HG03457 (cell line): ENCODE measurements at regions not wholly inside any gene's neighbourhood (a gene's known extent, or its start where the extent isn't known, plus 50 kb on each side); places are given as distances from the start of the nearest gene placed in this dataset.
"Not testable (repeated sequence)": the region's sequence is repeated elsewhere in the genome, so short reads cannot be mapped to it uniquely, and the experiment has no call there.

Experiments
- ATAC-seq: cut with Tn5 transposase; IDR thresholded peaks from one replicate; pipeline ENCODE4 v1.9.1; 2021; ENCODE audit warnings: moderate number of reproducible peaks; ENCODE audit not compliant: unreplicated experiment

DNA sequence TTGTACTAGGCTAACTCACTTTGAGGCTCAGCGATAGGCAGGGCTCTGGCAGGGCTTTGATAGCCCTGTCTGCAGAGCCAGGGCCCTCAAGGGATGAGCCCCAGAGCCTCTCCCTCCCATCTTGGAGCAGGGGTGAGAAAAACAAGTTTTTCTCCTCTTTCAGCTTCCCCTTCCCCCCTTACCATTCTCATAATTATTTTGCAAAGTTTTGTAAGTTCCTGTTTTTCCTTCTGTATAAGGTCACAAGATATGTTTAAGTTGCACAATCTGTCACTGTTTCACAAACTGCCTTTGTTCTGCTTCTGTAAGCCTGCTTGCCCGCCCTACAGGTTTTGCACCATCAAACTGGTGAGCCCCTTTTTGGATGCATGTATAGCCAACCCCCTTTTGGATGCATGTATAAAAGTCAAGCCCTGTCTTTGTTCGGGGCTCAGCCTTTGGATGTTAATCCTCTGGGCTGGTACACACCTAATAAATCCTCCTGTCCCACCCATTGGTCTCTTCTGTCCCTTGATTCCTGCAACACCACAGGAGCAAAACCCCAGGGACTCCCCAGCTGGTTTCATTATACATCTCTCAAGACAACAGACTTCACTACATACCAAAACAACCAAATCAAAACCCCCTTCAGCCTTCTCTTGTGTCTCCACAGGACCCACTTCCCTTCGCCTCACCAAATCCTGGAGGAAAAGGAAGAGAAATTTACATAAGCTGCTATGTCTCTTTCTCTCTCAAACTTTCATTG lies 52.5 kb upstream of the RESF1 start:
- ATAC-seq = no peak

DNA sequence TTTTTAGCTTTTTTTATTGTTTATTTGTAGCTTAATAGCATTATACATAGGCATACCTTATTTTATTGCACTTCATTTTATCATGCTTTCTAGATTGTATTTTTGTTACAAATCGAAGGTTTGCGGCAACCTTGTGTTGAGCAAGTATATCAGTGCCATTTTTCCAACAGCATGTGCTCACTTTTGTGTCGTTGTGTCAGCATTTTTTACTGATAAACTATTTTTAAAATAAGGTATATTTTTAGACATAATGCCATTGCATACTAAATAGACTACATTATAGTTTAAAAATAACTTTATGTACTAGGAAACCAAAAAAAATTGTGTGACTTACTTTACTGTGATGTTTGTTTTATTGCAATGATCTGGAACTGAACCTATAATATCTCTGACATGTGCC lies 56.2 kb upstream of the RESF1 start:
- ATAC-seq = no peak

DNA sequence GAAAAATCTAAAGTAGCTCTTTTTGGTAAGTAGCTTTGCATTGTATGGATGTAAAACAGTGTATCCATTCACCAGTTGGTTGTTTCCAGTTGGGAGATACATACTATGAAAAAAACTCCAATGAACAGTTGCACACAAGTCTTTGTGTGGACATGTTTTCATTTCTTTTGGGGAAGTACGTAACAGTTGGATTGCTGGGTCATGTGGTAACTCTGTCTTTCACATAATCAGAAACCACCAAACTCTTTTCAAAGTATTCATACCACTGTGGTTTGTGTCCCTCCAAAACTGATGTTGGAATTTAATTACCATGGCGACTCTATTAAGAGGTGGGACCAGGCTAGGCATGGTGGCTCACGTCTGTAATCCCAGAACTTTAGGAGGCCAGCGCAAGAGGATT lies 58.9 kb upstream of the RESF1 start:
- no peak for ATAC-seq

DNA sequence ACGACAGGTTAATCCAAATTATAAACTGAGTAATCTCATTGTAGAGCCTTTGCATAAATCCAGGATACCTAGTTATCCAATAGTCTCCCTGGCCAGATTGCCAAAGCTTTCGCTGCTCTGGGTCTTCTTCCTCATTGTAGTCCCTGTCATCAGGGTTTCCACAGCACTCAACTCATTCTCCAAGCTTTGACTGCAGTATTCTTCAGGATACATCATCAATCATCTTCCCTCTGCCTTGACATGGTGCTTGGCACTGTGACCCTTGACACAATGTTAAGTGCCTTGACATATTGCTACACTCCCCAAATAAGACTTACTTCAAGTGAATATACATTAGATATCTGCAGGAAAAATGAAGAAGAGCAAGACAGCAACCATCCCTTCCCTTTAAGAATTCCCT lies 60.1 kb upstream of the RESF1 start:
- no peak for ATAC-seq

DNA sequence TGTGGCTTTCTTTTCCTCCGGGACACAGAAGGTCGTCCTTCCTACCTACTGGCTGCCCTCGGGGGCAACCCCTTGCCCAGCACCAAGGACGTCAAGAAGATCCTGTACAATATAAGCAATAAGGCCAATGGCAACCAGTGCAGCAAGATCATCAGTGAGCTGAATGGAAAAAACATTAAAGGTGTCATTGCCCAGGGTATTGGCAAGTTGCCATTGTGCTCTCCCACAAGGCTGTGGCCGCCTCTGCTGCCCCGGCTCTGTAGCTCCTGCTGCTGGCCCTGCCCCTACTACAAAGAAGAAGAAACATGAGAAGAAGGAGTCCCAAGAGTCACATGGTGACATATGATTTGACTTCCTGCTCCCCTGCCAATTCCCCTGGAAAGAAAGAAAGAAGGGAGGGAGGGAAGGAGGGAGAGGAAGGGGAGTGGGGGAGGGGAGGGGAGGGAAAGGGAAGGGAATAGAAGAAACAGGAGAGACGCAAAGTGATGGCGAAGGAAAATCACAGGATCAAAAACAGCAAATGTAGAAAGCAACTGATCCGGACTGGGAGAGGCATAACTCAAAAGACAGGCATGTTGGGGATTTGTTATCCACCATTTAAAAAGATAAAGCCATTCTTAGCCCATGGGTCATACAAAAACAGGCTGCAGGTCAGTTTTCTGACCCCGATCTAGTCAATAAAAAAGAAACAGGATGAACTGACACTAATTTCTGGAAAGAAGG lies 61.3 kb upstream of the RESF1 start:
- no peak for ATAC-seq

DNA sequence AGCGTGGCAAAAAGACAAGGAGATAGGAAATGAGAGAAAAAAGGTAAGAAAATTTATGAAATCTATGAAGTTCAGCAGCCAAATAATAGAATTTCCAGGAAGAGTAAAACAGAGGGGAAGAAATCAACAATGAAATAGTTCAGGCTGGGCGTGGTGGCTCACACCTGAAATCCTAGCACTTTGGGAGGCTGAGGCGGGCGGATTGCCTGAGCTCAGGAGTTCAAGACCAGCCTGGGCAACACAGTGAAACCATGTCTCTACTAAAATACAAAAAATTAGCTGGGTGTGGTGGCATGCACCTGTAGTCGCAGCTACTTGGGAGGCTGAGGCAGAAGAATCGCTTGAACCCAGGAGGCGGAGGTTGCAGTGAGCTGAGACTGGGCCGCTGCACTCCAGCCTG lies 62.1 kb upstream of the RESF1 start:
- ATAC-seq = not testable (repeated sequence)

DNA sequence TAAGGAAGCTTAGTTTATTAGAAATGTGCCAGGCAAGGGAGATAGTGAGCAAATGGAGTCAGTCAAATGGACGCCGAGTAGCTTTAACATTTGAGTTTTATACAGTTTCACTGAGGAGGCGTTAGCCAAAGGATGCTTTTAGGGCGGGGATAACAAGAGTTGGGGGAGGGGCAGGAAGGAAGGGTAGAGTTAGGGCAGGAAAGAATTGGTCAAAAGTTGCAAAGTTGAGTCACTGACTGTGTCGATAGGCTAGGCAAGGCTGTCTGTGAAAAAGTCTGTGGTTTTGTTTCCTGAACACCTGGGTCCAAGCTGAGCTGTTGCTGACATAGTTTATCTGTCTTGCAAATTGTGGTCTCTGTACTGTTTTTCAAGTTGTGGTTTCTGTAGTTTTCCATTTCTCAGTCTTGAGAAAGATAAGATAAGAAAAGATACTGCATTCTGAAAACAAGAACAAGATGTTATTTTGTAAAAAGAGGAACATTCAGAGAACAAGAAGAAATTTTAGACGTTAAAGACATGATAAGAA lies 62.6 kb upstream of the RESF1 start:
- peak; percentile 95 for ATAC-seq

DNA sequence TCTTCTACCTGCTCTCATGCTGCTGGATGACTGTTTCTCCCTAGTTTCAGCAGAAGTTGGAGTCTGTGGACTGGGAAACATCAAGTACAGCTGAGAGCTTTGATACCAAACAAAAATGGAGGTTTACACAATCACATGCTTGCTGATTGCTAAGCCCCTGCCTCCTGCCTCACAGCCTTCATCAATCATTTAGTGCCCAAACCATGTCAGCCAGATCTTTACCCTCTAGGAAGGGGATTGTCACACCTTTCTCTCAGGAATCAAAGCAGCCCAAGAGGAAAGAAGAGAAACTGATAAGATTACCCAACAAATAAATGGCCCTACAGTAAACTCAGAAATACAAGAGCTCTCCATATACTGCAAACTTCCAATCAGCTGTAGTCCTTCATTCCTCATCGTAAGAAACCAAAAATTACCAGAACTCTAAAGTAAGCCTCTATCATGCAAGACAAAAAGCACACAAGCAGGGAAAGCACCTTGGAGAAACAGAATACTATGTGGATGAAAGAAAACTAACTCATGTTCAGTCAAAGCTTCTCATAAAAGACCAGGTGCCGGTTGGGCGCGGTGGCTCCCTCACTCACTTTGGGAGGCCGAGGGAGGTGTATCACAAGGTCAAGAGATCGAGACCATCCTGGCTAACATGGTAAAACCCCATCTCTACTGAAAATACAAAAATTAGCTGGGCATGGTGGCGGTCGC lies 63.6 kb upstream of the RESF1 start:
- ATAC-seq = no peak

DNA sequence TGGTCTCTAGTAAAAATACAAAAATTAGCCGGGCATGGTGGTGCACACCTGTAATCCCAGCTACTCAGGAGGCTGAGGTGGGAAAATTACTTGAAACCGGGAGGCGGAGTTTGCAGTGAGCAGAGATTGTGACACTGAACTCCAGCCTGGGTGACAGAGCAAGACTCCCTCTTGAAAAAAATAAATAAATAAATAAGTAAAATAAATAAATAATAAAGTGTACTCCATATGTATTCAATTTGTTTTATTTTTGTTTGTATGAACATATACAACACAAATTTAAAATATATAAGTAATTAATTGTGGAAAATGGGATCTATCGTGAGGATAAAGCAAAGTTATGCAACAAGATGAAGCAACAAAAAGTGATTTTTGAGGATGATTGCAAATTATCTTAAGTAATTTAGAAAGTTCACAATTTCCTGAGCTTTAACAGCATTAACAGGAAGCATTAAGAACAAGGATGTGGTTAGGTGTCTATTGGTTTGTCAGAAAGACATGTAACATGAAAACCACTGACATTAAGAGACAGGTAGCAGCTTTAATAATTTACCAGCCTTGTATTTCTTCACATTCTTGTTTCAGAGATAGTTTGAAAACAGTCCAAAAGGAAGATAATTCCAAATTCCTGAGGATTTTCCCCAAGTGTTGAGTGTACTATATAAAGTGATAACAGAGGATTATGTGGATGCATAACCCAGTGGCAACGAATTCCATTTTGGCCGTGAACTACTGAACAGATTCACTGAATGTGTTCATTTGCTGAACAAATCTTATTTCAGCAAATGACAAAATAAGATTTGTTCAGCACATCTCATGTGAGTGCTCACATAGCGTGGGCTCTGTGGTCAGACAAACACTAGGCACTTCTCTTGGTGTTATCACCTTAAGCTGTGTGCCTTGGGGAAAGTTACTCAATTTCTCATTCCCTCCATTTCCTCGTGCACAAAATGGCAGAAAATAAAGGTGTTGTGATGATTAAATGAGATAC lies 68.6 kb upstream of the RESF1 start:
- ATAC-seq = peak; percentile 48

DNA sequence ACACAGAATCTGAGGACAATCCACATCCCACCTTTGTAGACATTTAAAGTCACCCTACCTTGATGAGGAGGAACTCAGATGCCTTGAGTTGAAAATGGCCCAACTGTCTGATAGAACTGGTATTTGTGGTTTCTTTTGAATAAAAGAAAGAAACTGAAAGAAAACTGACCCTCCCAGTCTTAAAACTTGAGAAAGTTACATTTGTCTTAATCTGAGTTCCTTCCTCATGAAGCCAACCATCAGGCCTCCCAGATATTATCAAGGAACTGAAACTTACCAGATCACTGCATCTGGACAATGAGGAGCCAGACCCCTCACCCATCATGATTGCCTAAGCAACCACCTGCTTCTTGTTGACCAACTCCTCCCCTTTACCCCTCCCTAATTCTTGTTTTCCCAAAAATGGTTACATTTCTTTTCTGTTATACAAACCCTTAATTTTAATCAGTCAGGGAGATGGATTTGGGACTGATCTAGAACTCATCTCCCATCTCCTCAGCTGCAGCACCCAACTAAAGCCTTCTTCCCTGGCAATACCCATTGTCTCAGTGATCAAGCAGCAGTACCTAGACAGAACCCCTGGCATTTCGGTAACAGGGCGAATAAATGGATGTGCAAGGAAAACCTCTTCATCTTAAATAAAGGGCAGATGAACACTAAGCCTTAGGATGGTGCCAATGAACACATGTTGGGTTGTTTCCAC lies 72.0 kb upstream of the RESF1 start:
- ATAC-seq = no peak

DNA sequence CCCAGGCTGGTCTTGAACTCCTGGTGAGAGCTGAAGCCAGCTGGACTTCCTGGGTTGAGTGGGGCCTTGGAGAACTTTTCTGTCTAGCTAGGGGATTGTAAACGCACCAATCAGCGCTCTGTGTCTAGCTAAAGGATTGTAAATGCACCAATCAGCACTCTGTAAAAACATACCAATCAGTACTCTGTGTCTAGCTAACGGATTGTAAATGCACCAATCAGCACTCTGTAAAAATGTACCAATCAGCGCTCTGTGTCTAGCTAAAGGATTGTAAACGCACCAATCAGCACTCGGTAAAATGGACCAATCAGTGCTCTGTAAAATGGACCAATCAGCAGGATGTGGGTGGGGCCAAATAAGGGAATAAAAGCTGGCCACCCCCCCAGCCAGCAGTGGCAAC lies 76.5 kb upstream of the RESF1 start:
- not testable (repeated sequence) for ATAC-seq

DNA sequence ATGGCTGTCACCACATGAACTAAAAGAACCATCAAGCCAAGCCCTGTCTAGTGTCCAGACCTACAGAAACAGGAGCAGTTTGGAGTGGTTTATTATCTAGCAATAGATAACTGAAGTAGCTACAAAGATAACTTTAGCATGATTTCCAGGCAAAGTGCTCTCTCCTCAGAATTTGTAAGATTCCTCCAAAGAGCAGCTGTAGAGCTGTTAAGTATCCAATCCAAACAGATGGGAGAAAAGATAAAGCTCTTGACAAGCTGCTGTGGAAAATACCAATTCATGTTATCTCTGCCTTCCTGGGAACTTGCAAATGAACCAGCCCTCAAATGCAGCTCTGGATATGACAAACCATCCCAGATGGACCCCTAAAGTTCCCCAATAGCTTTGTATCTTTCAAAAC lies 78.9 kb upstream of the RESF1 start:
- no peak for ATAC-seq

DNA sequence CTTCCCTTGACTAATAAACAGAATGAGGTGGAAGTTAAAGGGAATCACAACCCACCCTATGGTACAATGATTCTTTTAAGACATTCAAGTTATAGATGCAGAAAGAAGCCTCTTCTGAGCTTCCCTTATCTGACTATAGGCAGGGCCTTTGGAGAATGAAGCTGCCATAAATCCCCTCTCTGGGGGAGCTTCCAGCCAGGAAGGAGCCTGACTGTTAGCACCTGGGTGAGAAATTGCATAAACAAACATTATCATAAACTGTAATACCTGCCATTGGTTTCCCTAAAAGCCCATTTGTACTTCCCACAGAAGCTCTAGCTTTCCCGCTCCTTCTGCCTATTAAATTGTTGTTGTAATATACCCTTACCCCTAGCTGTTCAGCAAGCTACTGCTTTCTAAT lies 81.3 kb upstream of the RESF1 start:
- no peak for ATAC-seq

DNA sequence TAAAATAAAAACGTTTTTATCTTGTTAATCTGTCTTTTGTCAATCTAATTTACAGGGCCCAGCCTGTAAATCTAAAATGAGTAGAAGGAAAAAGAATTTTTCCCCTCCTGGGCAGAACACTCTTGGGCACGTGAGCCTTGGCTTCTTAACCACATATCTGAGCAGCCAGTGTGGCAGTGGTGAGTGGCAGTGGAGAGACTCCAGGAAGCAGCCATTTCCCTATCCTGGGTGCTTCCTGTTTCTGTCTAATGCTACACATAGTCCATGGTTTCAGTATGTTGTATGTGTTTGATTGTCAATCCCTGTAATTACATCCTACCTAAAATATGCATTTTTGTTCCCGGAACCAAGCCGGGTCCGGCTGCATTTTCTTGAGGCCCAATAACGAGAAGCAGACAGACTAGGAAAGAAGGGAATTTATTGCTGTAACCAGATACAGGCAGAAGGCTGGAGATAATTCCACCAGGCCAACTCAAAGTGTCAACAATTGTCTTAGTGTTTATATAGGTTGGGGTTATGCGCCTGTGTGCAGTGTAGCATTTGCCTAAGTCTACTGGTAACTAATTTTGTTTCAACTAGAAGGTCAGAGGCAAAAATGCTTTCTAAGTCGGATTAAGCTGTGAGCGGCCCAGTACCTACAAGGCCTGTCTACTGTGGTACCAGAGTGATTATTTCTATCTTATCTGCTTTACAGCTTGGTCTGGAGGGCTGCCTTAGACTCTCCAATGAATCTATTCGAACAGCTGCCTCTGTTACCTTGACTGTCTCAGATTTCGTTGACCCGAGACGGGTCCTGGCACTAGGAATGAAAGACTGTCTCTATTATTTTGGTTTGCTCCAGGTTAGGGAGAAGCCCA lies 82.4 kb upstream of the RESF1 start:
- no peak for ATAC-seq

DNA sequence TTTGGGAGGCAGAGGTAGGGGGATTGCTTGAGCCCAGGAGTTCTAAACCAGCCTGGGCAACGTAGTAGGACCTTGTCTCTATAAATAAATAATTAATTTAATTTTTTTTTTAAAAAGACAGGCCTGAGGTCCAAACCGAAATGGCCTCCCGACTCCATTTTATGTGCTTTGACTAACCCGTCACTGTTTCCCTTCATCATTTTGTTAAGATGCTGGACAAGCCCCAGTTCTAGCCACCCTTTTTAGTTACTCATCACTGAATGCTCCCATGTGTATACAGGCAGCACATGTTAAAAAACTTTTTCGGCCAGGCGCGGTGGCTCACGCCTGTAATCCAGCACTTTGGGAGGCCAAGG lies 83.6 kb upstream of the RESF1 start:
- ATAC-seq = no peak

DNA sequence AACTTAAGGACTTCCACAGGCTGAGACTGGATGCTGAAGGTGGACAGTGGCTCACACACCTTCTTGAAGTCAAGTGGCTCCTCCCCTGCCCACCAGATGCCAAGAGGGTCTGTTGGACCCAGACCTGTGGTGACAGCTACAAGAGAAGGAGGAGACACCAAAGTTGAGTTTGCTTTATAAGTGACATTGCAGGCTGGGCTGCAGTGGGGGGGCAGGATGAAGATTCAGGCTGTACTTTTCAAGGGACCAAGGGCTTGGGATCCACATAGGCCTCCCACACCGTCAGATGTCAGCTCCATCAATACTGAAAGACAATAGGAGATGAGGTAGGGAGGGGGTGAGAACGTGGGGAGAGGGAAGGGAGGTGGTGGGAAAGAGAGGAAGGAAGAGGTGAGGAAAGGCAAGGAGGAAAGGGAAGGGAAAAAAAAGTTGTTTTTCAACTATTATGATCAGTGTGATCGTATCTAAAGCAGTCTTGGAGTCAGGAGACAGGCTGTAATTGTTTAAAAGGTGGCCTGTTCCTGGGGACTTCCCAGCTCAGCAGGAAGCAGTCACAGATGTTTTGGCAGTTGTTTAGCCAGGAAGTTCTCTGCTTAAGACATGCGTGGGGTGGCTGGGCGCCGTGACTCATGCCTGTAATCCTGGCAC lies 84.1 kb upstream of the RESF1 start:
- peak; percentile 75 for ATAC-seq

DNA sequence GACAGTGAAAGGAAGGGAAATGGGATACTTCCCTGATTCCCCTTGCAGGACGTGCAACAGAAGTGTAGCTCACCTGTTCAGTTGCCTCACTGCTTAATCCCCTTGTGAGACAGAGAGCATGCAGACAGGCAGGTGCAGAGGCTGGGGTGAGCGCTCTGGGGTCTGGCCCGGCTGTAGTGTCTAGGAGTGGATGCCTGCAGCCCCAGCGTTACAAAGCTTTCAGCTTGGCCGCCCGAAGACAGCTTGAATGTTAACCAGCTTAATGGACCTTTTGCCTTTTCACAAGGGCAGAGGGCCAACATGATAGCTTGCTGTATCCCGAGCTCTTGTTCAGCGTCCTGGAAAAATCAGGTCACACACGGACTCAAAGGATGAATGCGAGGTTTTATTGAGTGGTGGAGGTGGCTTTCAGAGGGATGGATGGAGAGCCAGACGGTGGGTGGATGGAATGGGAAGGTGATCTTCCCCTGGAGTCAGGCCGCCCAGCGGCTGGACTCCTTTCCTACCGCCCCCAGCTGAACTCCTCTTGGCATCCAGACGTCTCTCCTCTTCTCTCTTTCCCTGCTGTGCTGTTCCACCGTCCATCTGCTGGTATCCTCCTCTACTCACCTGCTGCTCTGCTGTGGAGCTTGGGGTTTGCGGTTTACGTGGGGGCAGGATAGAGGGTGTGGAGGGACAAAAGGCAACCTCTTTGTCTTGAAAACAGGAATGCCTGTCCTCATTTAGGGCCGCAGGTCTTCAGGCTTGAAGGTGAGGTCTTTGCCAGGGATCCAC lies 86.2 kb upstream of the RESF1 start:
- no peak for ATAC-seq

DNA sequence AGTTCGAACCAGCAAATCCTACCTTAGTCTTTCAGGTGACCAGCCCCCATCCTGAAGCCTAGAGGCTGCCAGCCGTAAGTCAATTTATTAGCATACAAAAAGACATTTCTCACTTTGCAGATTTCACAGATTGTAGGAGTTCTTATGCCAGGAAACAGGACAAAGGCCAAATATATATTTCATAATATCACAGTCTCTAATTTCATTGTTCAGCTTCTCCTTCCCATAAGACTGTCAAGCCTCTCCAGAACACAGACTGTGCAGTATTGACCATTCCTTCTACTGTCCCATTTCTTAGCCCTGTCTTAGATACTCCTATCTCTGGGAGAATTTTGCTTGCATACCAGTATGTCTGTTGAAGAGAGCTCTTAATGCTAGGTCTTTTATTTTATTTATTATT lies 89.2 kb upstream of the RESF1 start:
- ATAC-seq = no peak
